ENCODE measurements at regions not wholly inside any gene's neighbourhood (a gene's known extent, or its start where the extent isn't known, plus 50 kb on each side); places are given as distances from the start of the nearest gene placed in this dataset.

DNA sequence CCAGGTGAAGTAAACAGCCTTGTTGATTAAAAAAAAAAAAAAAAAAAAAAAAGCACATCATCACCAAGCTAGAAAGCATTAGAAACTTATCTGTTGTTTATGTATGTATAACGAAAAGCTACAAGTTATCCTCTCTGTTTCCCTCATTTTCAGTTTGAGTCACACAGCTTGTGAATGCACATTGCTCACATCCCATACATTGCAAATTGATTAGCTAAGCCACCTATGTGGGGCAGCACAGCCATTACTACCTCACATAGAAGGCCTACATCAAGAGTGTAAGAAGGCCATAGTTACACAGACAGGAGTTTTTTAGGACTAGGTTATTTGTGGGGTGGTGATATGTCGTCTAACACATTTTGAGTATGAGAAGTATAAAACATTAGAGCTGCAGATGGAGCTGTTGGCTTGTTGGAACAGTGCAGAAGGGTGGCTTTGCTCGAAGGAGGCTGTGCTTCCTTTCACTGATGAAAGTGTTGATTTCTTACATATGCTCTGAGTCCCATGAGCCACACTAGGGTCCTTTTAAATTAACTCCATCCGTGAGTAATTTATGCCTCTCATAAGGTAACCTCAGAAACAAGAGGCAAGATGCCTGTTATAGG lies 431.6 kb downstream of the GABRG1 start:
- H3K36me3 ChIP-seq (ENCODE audit: insufficient read depth, low read depth, low read length), result no peaks in the 10 kb centered on the region
- no peaks in the 10 kb centered on the region for H3K9me3 ChIP-seq (ENCODE audit: insufficient read depth, low read depth, low read length)
- H3K27ac ChIP-seq (ENCODE audit: low read length), result no peak overlapping the region
- no peaks in the 10 kb centered on the region for H3K27me3 ChIP-seq (ENCODE audit: insufficient read depth, low read length)
- H3K4me3 ChIP-seq (ENCODE audit: low read length), result no peak overlapping the region
- H3K4me1 ChIP-seq (ENCODE audit: insufficient read depth, low read length), result no peaks in the 10 kb centered on the region
- H3K9ac ChIP-seq (ENCODE audit: low read depth, low read length), result no peak overlapping the region

DNA sequence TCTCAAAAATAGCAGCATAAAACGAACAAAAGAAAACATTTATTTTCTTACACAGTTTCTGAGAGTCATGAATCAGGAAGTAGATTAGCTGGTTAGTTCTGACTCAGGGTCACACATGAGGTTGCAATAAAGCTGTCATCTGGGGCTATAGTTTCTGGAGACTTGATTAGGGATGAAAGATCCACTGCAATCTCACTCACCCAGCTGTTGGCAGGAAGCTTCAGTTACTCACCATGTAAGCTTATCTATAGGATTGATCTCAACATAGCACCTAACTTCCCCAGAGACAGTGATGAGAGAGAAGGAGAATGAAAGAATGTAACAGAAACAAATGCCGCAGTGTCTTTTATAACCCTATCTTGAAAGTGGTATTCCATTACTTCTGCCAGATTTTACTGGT lies 435.5 kb downstream of the GABRG1 start:
- no peak overlapping the region for H3K4me3 ChIP-seq (ENCODE audit: low read length)
- H3K27ac ChIP-seq (ENCODE audit: low read length), result no peak overlapping the region
- no peaks in the 10 kb centered on the region for H3K27me3 ChIP-seq (ENCODE audit: insufficient read depth, low read length)
- H3K9ac ChIP-seq (ENCODE audit: low read depth, low read length), result no peak overlapping the region
- H3K4me1 ChIP-seq (ENCODE audit: insufficient read depth, low read length), result no peaks in the 10 kb centered on the region
- H3K9me3 ChIP-seq (ENCODE audit: insufficient read depth, low read depth, low read length), result no peaks in the 10 kb centered on the region
- no peaks in the 10 kb centered on the region for H3K36me3 ChIP-seq (ENCODE audit: insufficient read depth, low read depth, low read length)

DNA sequence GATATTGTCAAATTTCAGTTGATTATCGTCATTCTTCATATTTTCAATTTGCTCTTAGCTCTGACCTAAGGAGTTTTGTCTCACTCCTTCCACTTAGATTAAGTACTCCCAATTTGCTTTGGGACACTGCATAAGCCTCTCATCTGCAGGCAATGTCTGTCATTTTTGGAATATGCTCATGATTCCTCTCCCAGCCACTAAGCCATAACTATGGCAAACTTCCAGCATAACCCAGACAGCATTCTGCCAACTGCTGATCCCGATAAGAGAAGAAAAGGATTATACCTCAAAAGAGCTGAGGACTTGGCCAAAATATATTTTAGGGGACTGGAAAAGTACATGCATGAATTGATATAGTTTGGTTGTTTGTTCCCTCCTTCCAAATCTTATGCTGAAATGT lies 444.4 kb downstream of the GABRG1 start:
- Histone ChIP-seq H3K27me3 (ENCODE audit: insufficient read depth, low read length) (no peaks in the 10 kb centered on the region), H3K27ac (ENCODE audit: low read length) (no peak overlapping the region), H3K9ac (ENCODE audit: low read depth, low read length) (no peak overlapping the region), H3K36me3 (ENCODE audit: insufficient read depth, low read depth, low read length) (no peaks in the 10 kb centered on the region), H3K4me1 (ENCODE audit: insufficient read depth, low read length) (no peaks in the 10 kb centered on the region), H3K4me3 (ENCODE audit: low read length) (no peak overlapping the region), H3K9me3 (ENCODE audit: insufficient read depth, low read depth, low read length) (no peaks in the 10 kb centered on the region)

DNA sequence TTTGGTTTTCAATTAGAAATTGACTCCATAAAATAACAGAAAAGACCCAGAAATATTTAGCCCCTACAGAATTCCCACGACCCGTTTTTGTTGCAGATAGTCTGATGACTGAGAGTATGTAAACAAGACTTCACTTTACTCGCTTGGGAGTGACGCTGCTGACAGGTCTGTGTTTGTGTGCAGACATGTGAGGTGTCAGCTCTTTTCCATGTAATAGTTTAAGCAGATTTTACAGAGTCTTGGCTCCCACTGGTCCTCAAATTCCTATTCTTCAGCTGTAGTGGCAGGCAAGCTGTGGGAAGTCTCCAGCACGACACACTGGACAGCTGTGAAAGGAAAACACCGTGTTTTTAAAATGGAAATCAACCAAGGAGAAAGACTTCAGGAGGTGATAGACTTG lies 455.7 kb downstream of the GABRG1 start:
- no peaks in the 10 kb centered on the region for H3K36me3 ChIP-seq (ENCODE audit: insufficient read depth, low read depth, low read length)
- no peaks in the 10 kb centered on the region for H3K27me3 ChIP-seq (ENCODE audit: insufficient read depth, low read length)
- H3K4me3 ChIP-seq (ENCODE audit: low read length), result no peak overlapping the region
- H3K4me1 ChIP-seq (ENCODE audit: insufficient read depth, low read length), result peaks cover 6% of the 10 kb centered on the region; the same call in 1 of the 2 replicates
- no peak overlapping the region for H3K9ac ChIP-seq (ENCODE audit: low read depth, low read length)
- H3K27ac ChIP-seq (ENCODE audit: low read length), result no peak overlapping the region
- H3K9me3 ChIP-seq (ENCODE audit: insufficient read depth, low read depth, low read length), result no peaks in the 10 kb centered on the region

- Histone ChIP-seq H3K27me3 (ENCODE audit: insufficient read depth, low read length) (no peaks in the 10 kb centered on the region), H3K27ac (ENCODE audit: low read length) (no peak overlapping the region), H3K4me1 (ENCODE audit: insufficient read depth, low read length) (peaks cover 2% of the 10 kb centered on the region; the same call in 1 of the 2 replicates), H3K36me3 (ENCODE audit: insufficient read depth, low read depth, low read length) (no peaks in the 10 kb centered on the region), H3K4me3 (ENCODE audit: low read length) (no peak overlapping the region), H3K9ac (ENCODE audit: low read depth, low read length) (no peak overlapping the region), H3K9me3 (ENCODE audit: insufficient read depth, low read depth, low read length) (no peaks in the 10 kb centered on the region)
These were observed 460.2 kb downstream of the GABRG1 start for GRCh38 chr4:45663628-45664081.

DNA sequence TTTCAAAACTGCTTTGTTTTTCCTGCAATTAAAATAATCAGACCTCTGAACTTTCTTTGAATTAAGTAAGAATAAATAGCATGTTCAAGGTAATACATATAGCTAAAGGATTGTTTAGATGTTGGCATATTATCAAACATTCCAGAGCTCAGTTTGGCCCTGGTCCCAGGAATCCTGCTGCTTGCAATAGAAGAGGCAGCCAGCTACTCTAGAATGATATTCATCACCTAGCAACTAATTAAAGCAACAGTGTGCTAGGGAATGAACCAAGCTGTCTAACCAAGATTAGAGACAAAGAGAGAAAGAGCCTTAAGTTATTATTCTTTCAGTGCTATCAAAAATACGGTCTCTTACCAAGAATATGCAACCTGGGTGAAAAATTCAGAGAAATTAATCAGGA lies 460.9 kb downstream of the GABRG1 start:
- no peak overlapping the region for H3K27ac ChIP-seq (ENCODE audit: low read length)
- no peaks in the 10 kb centered on the region for H3K9me3 ChIP-seq (ENCODE audit: insufficient read depth, low read depth, low read length)
- no peak overlapping the region for H3K4me3 ChIP-seq (ENCODE audit: low read length)

DNA sequence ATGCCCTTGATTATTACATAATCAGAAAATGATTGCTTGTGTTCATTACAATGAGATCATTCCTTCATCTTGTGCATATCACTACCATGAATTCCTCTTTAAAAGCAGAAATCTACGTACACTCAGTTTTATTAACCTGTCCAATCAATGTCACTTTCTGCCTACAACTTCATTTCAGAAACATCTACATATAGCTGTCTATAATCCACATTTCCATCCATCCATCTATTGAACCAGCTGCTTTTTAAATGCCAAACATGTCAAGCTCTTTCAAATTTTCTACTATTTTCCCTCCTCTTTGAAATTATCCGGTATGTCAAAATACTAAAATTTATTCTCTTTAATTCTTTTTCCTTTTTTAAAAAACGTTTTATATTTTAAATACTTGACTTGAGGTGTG lies 462.0 kb downstream of the GABRG1 start:
- Histone ChIP-seq H3K27ac (ENCODE audit: low read length) (no peak overlapping the region), H3K9me3 (ENCODE audit: insufficient read depth, low read depth, low read length) (no peaks in the 10 kb centered on the region), H3K36me3 (ENCODE audit: insufficient read depth, low read depth, low read length) (no peaks in the 10 kb centered on the region), H3K4me1 (ENCODE audit: insufficient read depth, low read length) (no peaks in the 10 kb centered on the region), H3K4me3 (ENCODE audit: low read length) (no peak overlapping the region), H3K9ac (ENCODE audit: low read depth, low read length) (no peak overlapping the region), H3K27me3 (ENCODE audit: insufficient read depth, low read length) (no peaks in the 10 kb centered on the region)

More for the DNA sequence above, 460.9 kb downstream of the GABRG1 start:
- H3K36me3 ChIP-seq (ENCODE audit: insufficient read depth, low read depth, low read length), result no peaks in the 10 kb centered on the region
- no peaks in the 10 kb centered on the region for H3K4me1 ChIP-seq (ENCODE audit: insufficient read depth, low read length)
- no peak overlapping the region for H3K9ac ChIP-seq (ENCODE audit: low read depth, low read length)
- H3K27me3 ChIP-seq (ENCODE audit: insufficient read depth, low read length), result no peaks in the 10 kb centered on the region

DNA sequence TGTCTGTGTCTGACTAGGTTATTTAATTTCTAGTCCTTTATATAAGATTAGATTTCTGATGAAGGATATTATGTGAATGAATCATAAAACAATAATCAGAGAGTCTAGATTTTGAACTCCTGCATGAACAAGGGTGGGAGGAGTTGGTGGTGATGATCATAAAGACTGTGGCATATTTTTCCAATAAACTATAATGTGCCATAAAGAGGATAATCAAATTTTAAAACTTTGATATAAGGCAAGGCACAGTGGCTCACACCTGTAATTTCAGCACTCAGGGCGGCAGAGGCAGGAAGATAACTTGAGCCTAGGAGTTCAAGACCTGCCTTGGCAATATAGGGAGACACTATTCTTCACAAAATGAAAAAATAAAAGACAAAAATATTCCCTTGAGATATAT lies 473.3 kb downstream of the GABRG1 start:
- no peak overlapping the region for H3K27ac ChIP-seq (ENCODE audit: low read length)
- H3K27me3 ChIP-seq (ENCODE audit: insufficient read depth, low read length), result no peaks in the 10 kb centered on the region
- no peaks in the 10 kb centered on the region for H3K9me3 ChIP-seq (ENCODE audit: insufficient read depth, low read depth, low read length)
- H3K36me3 ChIP-seq (ENCODE audit: insufficient read depth, low read depth, low read length), result no peaks in the 10 kb centered on the region
- no peak overlapping the region for H3K4me3 ChIP-seq (ENCODE audit: low read length)
- no peak overlapping the region for H3K9ac ChIP-seq (ENCODE audit: low read depth, low read length)
- H3K4me1 ChIP-seq (ENCODE audit: insufficient read depth, low read length), result no peaks in the 10 kb centered on the region

- Histone ChIP-seq H3K4me3 (ENCODE audit: low read length) (no peak overlapping the region), H3K9me3 (ENCODE audit: insufficient read depth, low read depth, low read length) (no peaks in the 10 kb centered on the region), H3K4me1 (ENCODE audit: insufficient read depth, low read length) (no peaks in the 10 kb centered on the region), H3K27ac (ENCODE audit: low read length) (no peak overlapping the region), H3K9ac (ENCODE audit: low read depth, low read length) (no peak overlapping the region), H3K36me3 (ENCODE audit: insufficient read depth, low read depth, low read length) (no peaks in the 10 kb centered on the region), H3K27me3 (ENCODE audit: insufficient read depth, low read length) (no peaks in the 10 kb centered on the region)
These were observed 475.0 kb downstream of the GABRG1 start for GRCh38 chr4:45648846-45649245.

DNA sequence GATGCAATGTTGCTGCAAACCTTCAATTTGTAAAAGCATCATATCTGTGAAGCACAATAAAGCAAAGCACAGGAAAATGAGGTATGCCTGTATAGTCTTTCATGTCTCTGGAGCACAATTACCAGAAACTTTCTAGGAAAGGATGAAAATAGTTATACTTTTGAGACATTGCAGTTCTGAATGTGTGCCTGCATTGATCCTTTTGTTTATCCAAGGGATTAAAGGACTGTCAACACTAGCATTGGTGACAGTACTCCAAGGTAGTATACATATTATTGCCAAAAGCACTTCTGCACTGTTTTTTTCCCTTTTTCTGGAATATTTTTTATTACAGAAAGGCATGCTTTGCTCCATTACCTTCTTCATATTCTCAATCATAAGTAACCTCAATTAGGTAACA lies 476.0 kb downstream of the GABRG1 start:
- no peak overlapping the region for H3K9ac ChIP-seq (ENCODE audit: low read depth, low read length)
- H3K9me3 ChIP-seq (ENCODE audit: insufficient read depth, low read depth, low read length), result no peaks in the 10 kb centered on the region
- H3K36me3 ChIP-seq (ENCODE audit: insufficient read depth, low read depth, low read length), result no peaks in the 10 kb centered on the region
- no peaks in the 10 kb centered on the region for H3K4me1 ChIP-seq (ENCODE audit: insufficient read depth, low read length)
- no peaks in the 10 kb centered on the region for H3K27me3 ChIP-seq (ENCODE audit: insufficient read depth, low read length)
- no peak overlapping the region for H3K4me3 ChIP-seq (ENCODE audit: low read length)
- H3K27ac ChIP-seq (ENCODE audit: low read length), result no peak overlapping the region

DNA sequence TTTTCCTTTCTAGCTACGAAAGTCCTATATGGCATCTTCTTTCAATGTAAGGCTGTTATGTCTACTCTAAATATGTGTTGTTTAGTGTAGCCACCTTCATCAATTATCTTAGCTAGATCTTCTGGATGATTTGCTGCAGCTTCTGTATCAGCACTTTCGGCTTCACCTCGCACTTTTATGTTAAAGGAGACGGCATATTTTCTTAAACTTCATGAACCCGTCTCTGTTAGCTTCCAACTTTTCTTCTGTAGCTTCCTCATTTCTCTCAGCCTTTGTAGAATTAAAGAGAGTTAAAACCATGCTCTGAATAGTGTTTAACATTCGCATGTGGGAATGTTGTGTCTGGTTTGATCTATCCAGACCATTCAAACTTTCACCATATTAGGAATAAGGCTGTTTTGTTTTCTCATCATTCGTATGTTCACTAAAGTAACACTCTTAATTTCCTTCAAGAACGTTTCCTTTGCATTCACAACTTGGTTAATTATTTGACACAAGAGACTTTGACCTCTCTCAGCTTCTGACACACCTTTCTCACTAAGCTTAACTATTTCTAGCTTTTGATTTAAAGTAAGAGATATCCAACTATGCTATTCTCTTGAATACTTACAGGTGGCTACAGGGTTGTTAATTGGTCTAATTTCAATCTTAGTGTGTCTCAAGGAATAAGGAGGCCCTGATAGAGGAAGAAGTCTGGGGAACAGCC lies 476.8 kb downstream of the GABRG1 start:
- no peaks in the 10 kb centered on the region for H3K4me1 ChIP-seq (ENCODE audit: insufficient read depth, low read length)
- H3K9ac ChIP-seq (ENCODE audit: low read depth, low read length), result no peak overlapping the region
- no peak overlapping the region for H3K27ac ChIP-seq (ENCODE audit: low read length)
- H3K27me3 ChIP-seq (ENCODE audit: insufficient read depth, low read length), result no peaks in the 10 kb centered on the region
- H3K36me3 ChIP-seq (ENCODE audit: insufficient read depth, low read depth, low read length), result no peaks in the 10 kb centered on the region
- no peak overlapping the region for H3K4me3 ChIP-seq (ENCODE audit: low read length)
- H3K9me3 ChIP-seq (ENCODE audit: insufficient read depth, low read depth, low read length), result no peaks in the 10 kb centered on the region

DNA sequence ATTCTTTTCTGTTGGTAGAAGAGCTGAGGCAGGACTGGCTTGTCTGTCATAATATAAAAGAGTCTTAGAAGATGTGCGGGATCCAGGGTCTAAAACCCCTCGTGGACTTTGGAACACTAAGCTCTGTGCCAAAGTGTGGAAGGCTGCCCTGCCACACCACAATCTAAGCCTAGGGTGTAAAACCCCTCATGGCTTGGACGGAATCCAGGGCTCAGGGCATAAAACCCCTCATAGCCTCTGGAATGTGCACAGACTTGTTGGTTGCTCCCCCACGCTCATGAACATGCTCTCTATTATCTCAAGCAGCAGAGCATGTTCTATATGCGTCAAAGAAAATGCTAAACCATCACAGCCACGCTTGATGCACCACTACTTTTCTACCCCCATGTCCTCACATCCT lies 483.6 kb downstream of the GABRG1 start:
- H3K9me3 ChIP-seq (ENCODE audit: insufficient read depth, low read depth, low read length), result no peaks in the 10 kb centered on the region
- H3K4me3 ChIP-seq (ENCODE audit: low read length), result no peak overlapping the region
- no peak overlapping the region for H3K27ac ChIP-seq (ENCODE audit: low read length)
- no peaks in the 10 kb centered on the region for H3K27me3 ChIP-seq (ENCODE audit: insufficient read depth, low read length)
- no peaks in the 10 kb centered on the region for H3K4me1 ChIP-seq (ENCODE audit: insufficient read depth, low read length)
- no peaks in the 10 kb centered on the region for H3K36me3 ChIP-seq (ENCODE audit: insufficient read depth, low read depth, low read length)
- no peak overlapping the region for H3K9ac ChIP-seq (ENCODE audit: low read depth, low read length)

All from iPS-20b (cell line).